ENCODE measurements at regions not wholly inside any gene's neighbourhood (a gene's known extent, or its start where the extent isn't known, plus 50 kb on each side); places are given as distances from the start of the nearest gene placed in this dataset.

DNA sequence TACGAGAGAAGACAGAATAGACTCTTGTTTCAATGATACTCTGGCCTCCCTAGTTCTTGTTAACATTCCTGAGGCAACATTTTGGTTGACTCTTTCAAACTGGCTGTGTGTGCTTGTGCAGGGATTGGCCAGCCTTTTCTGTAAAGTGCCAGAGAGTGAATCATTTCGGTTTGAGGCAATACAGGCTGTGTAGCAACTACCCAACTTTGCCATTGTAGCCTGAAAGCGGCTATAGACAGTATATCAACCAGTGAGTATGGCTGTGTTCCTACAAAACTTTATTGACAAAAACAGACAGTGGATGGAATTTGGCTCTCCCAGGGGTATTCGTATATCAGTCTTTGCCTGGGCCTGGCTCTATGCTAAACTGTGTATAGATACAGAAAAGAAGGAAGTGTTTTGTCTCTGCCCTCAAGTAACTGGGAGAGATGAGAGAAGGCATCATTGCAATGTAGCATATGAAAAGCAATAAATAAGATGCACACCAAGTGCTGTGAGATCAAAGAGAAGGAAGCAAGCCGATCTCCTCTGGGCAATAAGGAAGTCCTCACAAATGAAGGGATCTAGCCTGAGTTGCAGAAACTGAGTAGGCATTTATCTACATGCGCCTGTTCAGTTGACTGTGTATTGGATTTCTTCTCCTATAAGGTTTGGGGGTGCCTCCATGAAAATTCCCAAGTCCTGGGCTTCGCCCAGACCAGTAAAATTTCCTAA lies 568.0 kb upstream of the KLF4 start:
- CTCF ChIA-PET, result no interaction called here

DNA sequence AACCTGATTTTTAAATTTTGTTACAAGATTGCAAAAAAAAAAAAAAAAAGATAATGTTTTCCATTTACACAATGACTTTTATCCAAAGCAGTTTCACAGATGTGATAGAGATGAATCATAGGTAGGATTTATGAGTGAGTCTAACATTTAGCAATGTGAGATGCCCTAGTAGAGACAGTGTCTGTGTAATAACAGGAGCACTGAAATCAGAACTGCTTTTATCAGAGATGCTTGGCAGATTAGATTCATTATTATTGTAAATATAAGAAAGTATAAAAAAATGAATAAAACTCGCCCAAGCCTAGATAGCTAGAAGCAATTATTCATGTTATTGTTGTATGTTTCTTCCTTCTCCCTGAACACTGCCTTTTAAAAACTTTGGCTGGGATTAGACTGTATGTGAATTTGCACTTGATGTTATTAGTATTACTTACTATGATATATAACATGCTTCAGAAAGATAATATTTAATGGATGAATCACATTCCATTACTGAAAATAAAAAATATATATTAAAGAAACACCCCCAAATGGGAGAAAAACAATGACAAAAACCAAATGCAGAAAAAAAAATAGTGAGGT lies 567.3 kb upstream of the KLF4 start:
- H3K4me3 ChIP-seq (ENCODE audit: low read depth, low read length), result no peak overlapping the region
- TF ChIP-seq, protein P1, sequence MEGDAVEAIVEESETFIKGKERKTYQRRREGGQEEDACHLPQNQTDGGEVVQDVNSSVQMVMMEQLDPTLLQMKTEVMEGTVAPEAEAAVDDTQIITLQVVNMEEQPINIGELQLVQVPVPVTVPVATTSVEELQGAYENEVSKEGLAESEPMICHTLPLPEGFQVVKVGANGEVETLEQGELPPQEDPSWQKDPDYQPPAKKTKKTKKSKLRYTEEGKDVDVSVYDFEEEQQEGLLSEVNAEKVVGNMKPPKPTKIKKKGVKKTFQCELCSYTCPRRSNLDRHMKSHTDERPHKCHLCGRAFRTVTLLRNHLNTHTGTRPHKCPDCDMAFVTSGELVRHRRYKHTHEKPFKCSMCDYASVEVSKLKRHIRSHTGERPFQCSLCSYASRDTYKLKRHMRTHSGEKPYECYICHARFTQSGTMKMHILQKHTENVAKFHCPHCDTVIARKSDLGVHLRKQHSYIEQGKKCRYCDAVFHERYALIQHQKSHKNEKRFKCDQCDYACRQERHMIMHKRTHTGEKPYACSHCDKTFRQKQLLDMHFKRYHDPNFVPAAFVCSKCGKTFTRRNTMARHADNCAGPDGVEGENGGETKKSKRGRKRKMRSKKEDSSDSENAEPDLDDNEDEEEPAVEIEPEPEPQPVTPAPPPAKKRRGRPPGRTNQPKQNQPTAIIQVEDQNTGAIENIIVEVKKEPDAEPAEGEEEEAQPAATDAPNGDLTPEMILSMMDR (IDR thresholded peaks at IDR 0.05; ENCODE audit: insufficient read depth, low read length, missing control alignments), result no peak
- DNase-seq (ENCODE audit: low read depth, low spot score), result no peak
- ChIA-PET POLR2A (interaction anchor here (0.6 kb wide), 2 partner anchors 196 to 218 kb away, joined by 3 to 6 read pairs; no protein-coding TSS in a partner anchor), CTCF (no interaction called here)

More for the DNA sequence above, 568.0 kb upstream of the KLF4 start:
- peak; percentile 83 for DNase-seq (ENCODE audit: low read depth, low spot score)
- POLR2A ChIA-PET, result interaction anchor here (0.6 kb wide), 1 partner anchor 197 kb away, joined by 6 read pairs; no protein-coding TSS in a partner anchor
- TF ChIP-seq, protein P1 (IDR thresholded peaks at IDR 0.05; ENCODE audit: insufficient read depth, low read length, missing control alignments), result no peak
- H3K4me3 ChIP-seq (ENCODE audit: low read depth, low read length), result no peak overlapping the region

DNA sequence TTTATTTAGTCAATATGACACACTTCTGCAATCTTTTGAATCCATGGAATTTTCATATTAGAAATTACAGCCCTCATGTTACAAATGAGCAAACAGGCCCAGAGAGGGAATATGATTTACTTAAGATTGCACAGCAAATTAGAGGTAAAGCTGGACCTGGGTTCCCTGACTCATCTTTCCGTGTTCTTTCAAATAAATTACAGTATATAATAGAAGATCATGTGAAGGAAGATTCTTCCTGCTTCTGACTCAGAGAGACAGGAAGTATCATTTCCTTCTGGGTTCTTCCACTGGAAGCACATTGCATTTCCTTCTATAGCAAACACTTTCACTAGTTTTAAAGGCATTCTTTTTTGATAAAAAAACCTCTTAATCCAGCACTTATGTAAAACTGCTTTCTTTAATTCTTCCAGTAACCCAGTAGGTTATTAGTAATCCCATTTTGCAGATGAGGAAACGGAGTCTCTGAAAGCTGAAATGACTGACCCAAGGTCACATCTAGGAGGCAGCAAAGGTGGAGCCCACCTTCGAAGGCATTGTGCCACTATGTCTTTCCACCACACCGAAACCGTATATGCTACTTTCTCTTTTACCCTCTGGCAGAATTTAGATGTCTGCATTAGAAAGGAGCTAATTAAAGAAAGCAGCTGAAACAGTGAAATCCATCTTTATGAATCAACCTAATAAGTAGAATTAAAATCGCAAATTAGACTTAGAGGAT lies 566.7 kb upstream of the KLF4 start:
- POLR2A ChIA-PET, result interaction anchor here (0.6 kb wide), 1 partner anchor 218 kb away, joined by 3 read pairs; no protein-coding TSS in a partner anchor

DNA sequence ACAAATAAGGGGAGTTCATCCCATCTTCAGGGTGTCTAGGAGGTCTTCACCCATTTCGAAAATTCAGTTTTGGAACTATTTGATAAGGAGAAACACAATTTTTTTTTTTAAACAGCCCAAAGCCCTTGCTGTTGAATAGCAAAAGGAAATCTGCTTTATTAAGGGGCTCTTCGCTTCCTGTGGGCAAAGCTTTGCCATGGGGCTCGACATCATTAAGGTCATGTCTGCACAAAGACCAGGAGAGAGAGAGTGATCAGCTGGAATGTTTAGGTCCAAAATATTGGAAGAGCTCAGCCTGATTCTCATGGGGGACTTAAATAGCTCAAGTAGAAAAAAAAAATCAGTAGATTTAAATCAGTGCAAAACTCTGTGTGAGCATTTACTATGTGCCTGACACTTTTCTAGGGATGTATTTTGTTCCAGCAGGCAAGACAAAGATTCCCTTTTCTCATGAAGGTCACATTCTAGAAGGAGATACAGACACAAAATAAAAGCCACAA lies 564.6 kb upstream of the KLF4 start:
- POLR2A ChIA-PET, result interaction anchor here (0.7 kb wide), 1 partner anchor 303 kb away, joined by 3 read pairs; no protein-coding TSS in a partner anchor
- DNase-seq (ENCODE audit: low read depth, low spot score), result no peak
- TF ChIP-seq, protein P1 (IDR thresholded peaks at IDR 0.05; ENCODE audit: insufficient read depth, low read length, missing control alignments), result no peak
- CTCF ChIA-PET, result interaction anchor here (0.9 kb wide), 1 partner anchor 510 kb away, joined by 3 read pairs; no protein-coding TSS in a partner anchor
- H3K4me3 ChIP-seq (ENCODE audit: low read depth, low read length), result no peak overlapping the region

More for the DNA sequence above, 566.7 kb upstream of the KLF4 start:
- H3K4me3 ChIP-seq (ENCODE audit: low read depth, low read length), result no peak overlapping the region
- no peak for DNase-seq (ENCODE audit: low read depth, low spot score)
- CTCF ChIA-PET, result no interaction called here
- TF ChIP-seq, protein P1 (IDR thresholded peaks at IDR 0.05; ENCODE audit: insufficient read depth, low read length, missing control alignments), result no peak

DNA sequence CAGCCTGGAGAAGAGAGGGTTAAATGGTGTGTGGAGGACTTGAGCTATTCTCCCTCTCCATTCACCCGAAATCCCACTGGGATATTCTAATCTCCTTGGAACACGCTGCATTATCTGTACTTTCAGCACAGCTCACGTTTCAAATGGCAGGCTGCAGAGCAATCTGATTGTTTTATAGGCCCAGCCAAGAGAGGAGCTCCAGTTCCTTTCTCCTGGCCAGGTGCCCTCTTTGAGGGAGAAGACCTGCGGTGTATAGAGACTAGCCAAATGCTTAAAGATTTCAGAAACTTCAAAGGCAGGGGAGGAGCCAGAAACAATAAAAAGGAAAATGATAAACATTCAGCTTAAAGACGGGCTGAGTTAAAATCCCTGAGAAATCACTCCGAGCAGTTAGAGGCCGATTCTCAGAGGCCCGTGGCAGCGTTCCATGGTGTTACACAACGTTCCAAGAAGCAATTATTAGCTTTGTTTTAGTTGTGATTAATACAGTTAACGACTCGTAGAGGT lies 564.0 kb upstream of the KLF4 start:
- no peak for DNase-seq (ENCODE audit: low read depth, low spot score)
- CTCF ChIA-PET, result interaction anchor here (0.9 to 1.0 kb wide), 3 partner anchors 13 to 708 kb away, joined by 3 read pairs; no protein-coding TSS in a partner anchor
- TF ChIP-seq, protein P1 (IDR thresholded peaks at IDR 0.05; ENCODE audit: insufficient read depth, low read length, missing control alignments), result no peak
- POLR2A ChIA-PET, result interaction anchor here (0.7 kb wide), 1 partner anchor 302 kb away, joined by 3 read pairs; no protein-coding TSS in a partner anchor
- no peak overlapping the region for H3K4me3 ChIP-seq (ENCODE audit: low read depth, low read length)
